Glutamatergic neuron (in vitro differentiated cells): ENCODE measurements at regions not wholly inside any gene's neighbourhood (a gene's known extent, or its start where the extent isn't known, plus 50 kb on each side); places are given as distances from the start of the nearest gene placed in this dataset.
"Not testable (repeated sequence)": the region's sequence is repeated elsewhere in the genome, so short reads cannot be mapped to it uniquely, and the experiment has no call there.

ENCODE experiments used
- DNase-seq: peaks from one replicate; pipeline ENCODE4 v3.0.0; 2022
- H3K27ac Mint-ChIP-seq: one replicate; pipeline ENCODE4 v1.8.0; 2020; ENCODE audit warnings: mild to moderate bottlenecking, mixed read lengths, inconsistent platforms; ENCODE audit not compliant: unreplicated experiment
- H3K27me3 Mint-ChIP-seq: one replicate; pipeline ENCODE4 v1.8.0; 2020; ENCODE audit warnings: mild to moderate bottlenecking, moderate library complexity, mixed read lengths, inconsistent platforms; ENCODE audit not compliant: unreplicated experiment
- H3K36me3 Mint-ChIP-seq: one replicate; pipeline ENCODE4 v1.8.0; 2020; ENCODE audit warnings: mild to moderate bottlenecking, mixed read lengths, inconsistent platforms; ENCODE audit not compliant: unreplicated experiment
- H3K4me1 Mint-ChIP-seq: one replicate; pipeline ENCODE4 v1.8.0; 2020; ENCODE audit warnings: mild to moderate bottlenecking, low read depth, mixed read lengths, inconsistent platforms; ENCODE audit not compliant: unreplicated experiment
- H3K4me3 Mint-ChIP-seq: one replicate; pipeline ENCODE4 v1.8.0; 2020; ENCODE audit warnings: mild to moderate bottlenecking, mixed read lengths, inconsistent platforms; ENCODE audit not compliant: unreplicated experiment
- H3K9me3 Mint-ChIP-seq: one replicate; pipeline ENCODE4 v1.8.0; 2020; ENCODE audit warnings: mild to moderate bottlenecking, moderate library complexity, mixed read lengths, inconsistent platforms; ENCODE audit not compliant: unreplicated experiment
- TF ChIP-seq, protein P1 (sequence below): fragments of 200-600 bp; sonication (generic); IDR thresholded peaks from one replicate; pipeline ENCODE4 v1.5.0; 2021; ENCODE audit not compliant: partially characterized antibody, unreplicated experiment

DNA sequence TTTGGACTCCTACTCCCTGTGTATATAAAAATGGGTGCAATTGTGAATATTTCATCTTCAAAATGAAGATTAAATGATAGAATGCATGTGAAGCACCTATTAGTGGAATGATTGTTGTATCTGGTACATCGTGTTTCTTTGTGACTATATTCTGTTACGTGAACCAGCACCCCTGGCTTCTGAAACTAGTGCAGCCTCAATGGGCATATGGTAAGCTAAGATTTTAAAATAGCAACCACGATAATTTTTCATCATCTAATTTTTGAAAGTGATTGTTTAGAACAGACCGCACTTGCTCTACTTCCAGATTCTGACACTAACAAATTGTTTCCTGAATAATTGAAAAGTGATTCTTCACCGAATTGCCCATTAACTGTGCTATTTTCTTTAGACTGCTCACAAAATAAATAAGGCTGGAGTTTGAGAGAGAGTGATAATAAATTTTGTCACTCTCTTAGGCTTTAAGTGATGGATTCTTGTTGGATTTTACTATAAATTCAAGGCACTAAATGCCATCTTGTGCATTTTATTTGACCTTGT lies 806.1 kb upstream of the LRATD1 start:
- Mint-ChIP-seq H3K36me3 (no peaks in the 10 kb centered on the region), H3K27me3 (peaks cover 2% of the 10 kb centered on the region), H3K27ac (no peak overlapping the region), H3K4me1 (no peaks in the 10 kb centered on the region), H3K4me3 (no peak overlapping the region), H3K9me3 (peaks cover 2% of the 10 kb centered on the region)
- DNase-seq = no peak
- TF ChIP-seq, protein P1, sequence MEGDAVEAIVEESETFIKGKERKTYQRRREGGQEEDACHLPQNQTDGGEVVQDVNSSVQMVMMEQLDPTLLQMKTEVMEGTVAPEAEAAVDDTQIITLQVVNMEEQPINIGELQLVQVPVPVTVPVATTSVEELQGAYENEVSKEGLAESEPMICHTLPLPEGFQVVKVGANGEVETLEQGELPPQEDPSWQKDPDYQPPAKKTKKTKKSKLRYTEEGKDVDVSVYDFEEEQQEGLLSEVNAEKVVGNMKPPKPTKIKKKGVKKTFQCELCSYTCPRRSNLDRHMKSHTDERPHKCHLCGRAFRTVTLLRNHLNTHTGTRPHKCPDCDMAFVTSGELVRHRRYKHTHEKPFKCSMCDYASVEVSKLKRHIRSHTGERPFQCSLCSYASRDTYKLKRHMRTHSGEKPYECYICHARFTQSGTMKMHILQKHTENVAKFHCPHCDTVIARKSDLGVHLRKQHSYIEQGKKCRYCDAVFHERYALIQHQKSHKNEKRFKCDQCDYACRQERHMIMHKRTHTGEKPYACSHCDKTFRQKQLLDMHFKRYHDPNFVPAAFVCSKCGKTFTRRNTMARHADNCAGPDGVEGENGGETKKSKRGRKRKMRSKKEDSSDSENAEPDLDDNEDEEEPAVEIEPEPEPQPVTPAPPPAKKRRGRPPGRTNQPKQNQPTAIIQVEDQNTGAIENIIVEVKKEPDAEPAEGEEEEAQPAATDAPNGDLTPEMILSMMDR = no peak

DNA sequence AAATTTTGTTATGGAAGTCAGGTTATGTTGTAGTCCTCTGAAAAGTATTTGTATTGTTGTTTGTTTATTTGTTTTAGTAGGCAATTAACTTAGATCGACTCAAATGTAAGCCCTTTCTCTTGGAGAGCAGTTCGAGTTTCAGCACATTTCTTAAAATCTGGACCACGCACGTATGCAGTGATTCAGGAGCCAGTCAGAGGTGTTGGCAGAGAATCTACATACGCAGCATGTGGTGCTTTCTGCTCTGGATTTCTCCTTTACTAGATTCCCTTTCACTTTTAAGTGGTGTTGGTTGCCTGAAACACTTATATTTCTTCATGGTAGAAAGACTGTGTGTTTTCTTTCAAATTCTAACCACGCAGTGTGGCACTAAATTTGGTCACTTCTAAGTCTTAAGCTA lies 773.9 kb upstream of the LRATD1 start:
- no peaks in the 10 kb centered on the region for H3K9me3 Mint-ChIP-seq
- no peaks in the 10 kb centered on the region for H3K4me1 Mint-ChIP-seq
- TF ChIP-seq, protein P1 = no peak
- H3K27ac Mint-ChIP-seq = no peak overlapping the region
- H3K27me3 Mint-ChIP-seq = no peaks in the 10 kb centered on the region
- no peak for DNase-seq
- H3K4me3 Mint-ChIP-seq = no peak overlapping the region
- no peaks in the 10 kb centered on the region for H3K36me3 Mint-ChIP-seq

- H3K36me3 Mint-ChIP-seq, DNase-seq, H3K27me3 Mint-ChIP-seq, H3K4me1 Mint-ChIP-seq, H3K27ac Mint-ChIP-seq, H3K9me3 Mint-ChIP-seq, H3K4me3 Mint-ChIP-seq: not testable (repeated sequence)
Measured at GRCh38 chr2:13868275-13868674, 764.2 kb upstream of the LRATD1 start.

DNA sequence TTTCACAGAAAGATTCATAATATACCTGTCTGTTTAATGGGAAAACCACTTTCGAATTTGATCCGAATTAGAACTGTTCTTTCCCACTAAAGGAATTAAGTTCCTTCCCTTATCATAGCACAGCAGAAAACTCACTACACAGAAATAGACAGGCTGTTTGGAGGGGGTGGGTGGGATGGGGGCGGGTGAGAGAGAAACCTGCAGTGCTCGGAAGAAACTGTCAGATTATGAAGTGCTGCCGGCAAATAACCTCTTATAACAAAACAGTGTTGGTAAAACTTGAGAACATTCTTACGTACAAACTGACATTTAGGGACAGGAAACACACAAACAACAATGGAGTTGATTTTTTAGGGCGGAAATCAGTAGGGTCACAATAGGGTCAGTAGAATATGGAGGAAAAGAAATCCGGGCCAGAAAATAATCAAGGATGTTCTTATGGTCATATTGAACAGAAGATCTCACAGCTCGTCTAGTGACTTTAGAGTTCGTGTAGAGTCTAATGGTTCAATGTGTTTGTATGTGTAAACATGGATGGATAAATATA lies 756.0 kb upstream of the LRATD1 start:
- no peak overlapping the region for H3K4me3 Mint-ChIP-seq
- DNase-seq = no peak
- no peaks in the 10 kb centered on the region for H3K27me3 Mint-ChIP-seq
- no peak overlapping the region for H3K27ac Mint-ChIP-seq
- H3K9me3 Mint-ChIP-seq = no peaks in the 10 kb centered on the region
- H3K4me1 Mint-ChIP-seq = no peaks in the 10 kb centered on the region
- H3K36me3 Mint-ChIP-seq = no peaks in the 10 kb centered on the region
- TF ChIP-seq, protein P1 = no peak

- no peaks in the 10 kb centered on the region for H3K4me1 Mint-ChIP-seq
- TF ChIP-seq, protein P1 = no peak
- H3K4me3 Mint-ChIP-seq = no peak overlapping the region
- H3K27ac Mint-ChIP-seq = no peak overlapping the region
- no peaks in the 10 kb centered on the region for H3K9me3 Mint-ChIP-seq
- no peak for DNase-seq
- no peaks in the 10 kb centered on the region for H3K27me3 Mint-ChIP-seq
- no peaks in the 10 kb centered on the region for H3K36me3 Mint-ChIP-seq
Measured at GRCh38 chr2:13877571-13877970, 754.9 kb upstream of the LRATD1 start.
